ENCODE measurements at regions not wholly inside any gene's neighbourhood (a gene's known extent, or its start where the extent isn't known, plus 50 kb on each side); places are given as distances from the start of the nearest gene placed in this dataset.

DNA sequence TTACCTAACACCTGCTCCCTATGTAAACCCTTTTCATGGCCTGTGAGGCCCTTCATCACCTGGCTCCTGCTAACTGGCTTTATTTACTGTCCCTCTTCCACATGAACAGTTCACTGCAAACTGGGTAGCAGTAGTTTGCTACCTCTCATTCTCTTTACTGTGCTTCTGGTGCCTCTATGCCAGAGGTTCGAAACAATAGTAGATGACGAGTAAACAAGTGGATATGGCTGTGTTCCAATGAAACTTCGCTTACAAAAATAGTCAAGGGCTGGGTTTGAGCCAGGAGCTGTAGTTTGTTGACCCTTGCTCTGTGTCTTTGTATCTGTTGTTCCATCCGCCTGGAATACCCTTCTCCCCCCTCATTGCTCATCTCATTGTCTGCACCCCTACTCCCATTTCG is 233.6 kb upstream of the RMST start:
- intact Hi-C loops (cut with micrococcal nuclease; ENCODE audit: unreplicated experiment), result no loop called here
- DNase-seq (ENCODE audit: low spot score), result no peak
- no peak for TF ChIP-seq EZH2 (IDR thresholded peaks at IDR 0.05; ENCODE audit: borderline replicate concordance, low read depth, low read length, poor library complexity, severe bottlenecking)
- TF ChIP-seq, protein P1, sequence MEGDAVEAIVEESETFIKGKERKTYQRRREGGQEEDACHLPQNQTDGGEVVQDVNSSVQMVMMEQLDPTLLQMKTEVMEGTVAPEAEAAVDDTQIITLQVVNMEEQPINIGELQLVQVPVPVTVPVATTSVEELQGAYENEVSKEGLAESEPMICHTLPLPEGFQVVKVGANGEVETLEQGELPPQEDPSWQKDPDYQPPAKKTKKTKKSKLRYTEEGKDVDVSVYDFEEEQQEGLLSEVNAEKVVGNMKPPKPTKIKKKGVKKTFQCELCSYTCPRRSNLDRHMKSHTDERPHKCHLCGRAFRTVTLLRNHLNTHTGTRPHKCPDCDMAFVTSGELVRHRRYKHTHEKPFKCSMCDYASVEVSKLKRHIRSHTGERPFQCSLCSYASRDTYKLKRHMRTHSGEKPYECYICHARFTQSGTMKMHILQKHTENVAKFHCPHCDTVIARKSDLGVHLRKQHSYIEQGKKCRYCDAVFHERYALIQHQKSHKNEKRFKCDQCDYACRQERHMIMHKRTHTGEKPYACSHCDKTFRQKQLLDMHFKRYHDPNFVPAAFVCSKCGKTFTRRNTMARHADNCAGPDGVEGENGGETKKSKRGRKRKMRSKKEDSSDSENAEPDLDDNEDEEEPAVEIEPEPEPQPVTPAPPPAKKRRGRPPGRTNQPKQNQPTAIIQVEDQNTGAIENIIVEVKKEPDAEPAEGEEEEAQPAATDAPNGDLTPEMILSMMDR (conservative IDR thresholded peaks at IDR 0.05; ENCODE audit: low read depth, low read length), result no peak
- H3K4me1 ChIP-seq (ENCODE audit: insufficient read depth, low read length, poor library complexity, severe bottlenecking), result no peaks in the 10 kb centered on the region
- H3K4me3 ChIP-seq (ENCODE audit: low read depth, low read length, poor library complexity, severe bottlenecking), result no peak overlapping the region
- no peaks in the 10 kb centered on the region for H3K9me3 ChIP-seq (ENCODE audit: low read depth, low read length, poor library complexity, severe bottlenecking)
- H3K27me3 ChIP-seq (replicated peaks; ENCODE audit: insufficient read depth, low read depth, low read length, poor library complexity), result no peaks in the 10 kb centered on the region
- no peak overlapping the region for H3K27ac ChIP-seq (ENCODE audit: low read depth, low read length, poor library complexity, severe bottlenecking)
- no peaks in the 10 kb centered on the region for H3K36me3 ChIP-seq (ENCODE audit: insufficient read depth, low read length, poor library complexity, severe bottlenecking)
- CTCF ChIA-PET, result no interaction called here
- no TSS peak for BruUV-seq (replicated peaks)
- POLR2A ChIA-PET (ENCODE audit: low non-redundant PET), result no interaction called here

DNA sequence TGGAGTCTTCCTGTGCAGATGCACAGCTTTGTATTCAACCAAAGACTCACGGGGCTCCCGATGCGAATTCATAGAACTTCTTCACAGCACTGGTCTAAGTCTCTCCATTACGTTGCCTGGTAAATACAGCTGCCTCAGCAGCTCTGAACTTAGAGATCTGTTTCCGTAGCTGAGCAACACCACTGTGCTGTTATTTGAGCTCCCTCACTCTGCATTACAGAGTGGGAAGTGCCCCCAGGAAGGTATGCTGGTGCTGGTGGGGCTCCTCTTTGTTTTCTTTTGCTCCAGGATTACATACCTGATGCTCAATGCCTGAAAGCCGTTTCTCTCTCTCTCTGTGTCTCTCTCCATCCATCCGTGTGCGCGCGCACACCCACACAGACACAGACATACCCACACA is 227.5 kb upstream of the RMST start:
- ChIA-PET CTCF (no interaction called here), POLR2A (ENCODE audit: low non-redundant PET) (no interaction called here)
- intact Hi-C loops (cut with micrococcal nuclease; ENCODE audit: unreplicated experiment), result no loop called here
- Histone ChIP-seq H3K9me3 (ENCODE audit: low read depth, low read length, poor library complexity, severe bottlenecking) (no peaks in the 10 kb centered on the region), H3K27ac (ENCODE audit: low read depth, low read length, poor library complexity, severe bottlenecking) (no peak overlapping the region), H3K4me1 (ENCODE audit: insufficient read depth, low read length, poor library complexity, severe bottlenecking) (no peaks in the 10 kb centered on the region), H3K27me3 (replicated peaks; ENCODE audit: insufficient read depth, low read depth, low read length, poor library complexity) (peaks cover 7% of the 10 kb centered on the region), H3K36me3 (ENCODE audit: insufficient read depth, low read length, poor library complexity, severe bottlenecking) (no peaks in the 10 kb centered on the region), H3K4me3 (ENCODE audit: low read depth, low read length, poor library complexity, severe bottlenecking) (no peak overlapping the region)
- TF ChIP-seq EZH2 (IDR thresholded peaks at IDR 0.05; ENCODE audit: borderline replicate concordance, low read depth, low read length, poor library complexity, severe bottlenecking), result no peak
- TF ChIP-seq, protein P1 (conservative IDR thresholded peaks at IDR 0.05; ENCODE audit: low read depth, low read length), result no peak
- DNase-seq (ENCODE audit: low spot score), result no peak
- no TSS peak for BruUV-seq (replicated peaks)

DNA sequence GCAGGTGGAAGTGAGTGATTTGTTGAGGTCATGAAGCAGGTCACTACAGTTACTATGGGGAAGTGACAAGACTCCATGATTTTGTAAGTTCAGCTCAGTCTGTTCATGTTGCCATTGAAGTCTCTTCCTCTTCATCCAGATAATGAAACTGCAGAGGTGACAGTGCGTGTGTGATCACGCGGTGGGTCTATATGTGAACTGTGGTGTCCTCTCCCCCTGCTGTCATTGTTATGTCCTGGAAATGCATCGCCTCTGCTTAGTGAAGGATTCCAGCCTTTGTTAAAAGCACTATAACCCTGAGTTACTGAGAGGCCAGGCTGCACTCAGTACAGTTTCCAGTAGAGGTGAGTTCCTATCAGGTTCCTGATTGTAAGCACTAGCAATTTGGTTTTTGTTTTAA is 216.2 kb upstream of the RMST start:
- H3K4me3 ChIP-seq (ENCODE audit: low read depth, low read length, poor library complexity, severe bottlenecking), result no peak overlapping the region
- no peaks in the 10 kb centered on the region for H3K36me3 ChIP-seq (ENCODE audit: insufficient read depth, low read length, poor library complexity, severe bottlenecking)
- no peaks in the 10 kb centered on the region for H3K4me1 ChIP-seq (ENCODE audit: insufficient read depth, low read length, poor library complexity, severe bottlenecking)
- no peak for DNase-seq (ENCODE audit: low spot score)
- POLR2A ChIA-PET (ENCODE audit: low non-redundant PET), result no interaction called here
- no TSS peak for BruUV-seq (replicated peaks)
- H3K9me3 ChIP-seq (ENCODE audit: low read depth, low read length, poor library complexity, severe bottlenecking), result no peaks in the 10 kb centered on the region
- peaks cover 6% of the 10 kb centered on the region for H3K27me3 ChIP-seq (replicated peaks; ENCODE audit: insufficient read depth, low read depth, low read length, poor library complexity)
- CTCF ChIA-PET, result no interaction called here
- no peak overlapping the region for H3K27ac ChIP-seq (ENCODE audit: low read depth, low read length, poor library complexity, severe bottlenecking)
- intact Hi-C loops (cut with micrococcal nuclease; ENCODE audit: unreplicated experiment), result no loop called here
- TF ChIP-seq, protein P1 (conservative IDR thresholded peaks at IDR 0.05; ENCODE audit: low read depth, low read length), result no peak
- no peak for TF ChIP-seq EZH2 (IDR thresholded peaks at IDR 0.05; ENCODE audit: borderline replicate concordance, low read depth, low read length, poor library complexity, severe bottlenecking)

Data from A673 (cell line).